Parathyroid adenoma (tissue), 2 donors: ENCODE measurements at regions not wholly inside any gene's neighbourhood (a gene's known extent, or its start where the extent isn't known, plus 50 kb on each side); places are given as distances from the start of the nearest gene placed in this dataset.

Experiments used
- H2AFZ ChIP-seq: fragments of 300-600 bp; sonication (generic); one replicate; pipeline ENCODE4 v1.7.0; 2017; ENCODE audit warnings: antibody characterized with exemption, mild to moderate bottlenecking
- H3K27ac ChIP-seq: fragments of 300-600 bp; sonication (generic); one replicate; pipeline ENCODE4 v1.7.0; 2017
- H3K27me3 ChIP-seq: fragments of 300-600 bp; sonication (generic); one replicate; pipeline ENCODE4 v1.7.0; 2017; ENCODE audit warnings: low read length; ENCODE audit not compliant: control insufficient read depth, insufficient read depth
- H3K36me3 ChIP-seq: fragments of 300-600 bp; sonication (generic); one replicate; pipeline ENCODE4 v1.7.0; 2017; ENCODE audit warnings: low read length; ENCODE audit not compliant: control insufficient read depth, insufficient read depth
- H3K4me1 ChIP-seq: fragments of 300-600 bp; sonication (generic); one replicate; pipeline ENCODE4 v1.7.0; 2017; ENCODE audit warnings: control low read depth
- H3K4me2 ChIP-seq: fragments of 300-600 bp; sonication (generic); one replicate; pipeline ENCODE4 v1.7.0; 2017; ENCODE audit warnings: low read length
- H3K4me3 ChIP-seq: fragments of 300-600 bp; sonication (generic); one replicate; pipeline ENCODE4 v1.7.0; 2017; ENCODE audit warnings: low read depth, low read length
- H3K79me2 ChIP-seq: fragments of 300-600 bp; sonication (generic); one replicate; pipeline ENCODE4 v1.7.0; 2017; ENCODE audit warnings: control low read depth
- H3K9ac ChIP-seq: fragments of 300-600 bp; sonication (generic); one replicate; pipeline ENCODE4 v1.7.0; 2017; ENCODE audit warnings: mild to moderate bottlenecking
- H3K9me3 ChIP-seq: fragments of 300-600 bp; sonication (generic); one replicate; pipeline ENCODE4 v1.7.0; 2017; ENCODE audit warnings: low read length; ENCODE audit not compliant: control insufficient read depth
- CTCF ChIP-seq: fragments of 300-600 bp; sonication (generic); IDR thresholded peaks from one replicate; pipeline ENCODE4 v1.7.0; 2017; ENCODE audit warnings: antibody characterized with exemption, mild to moderate bottlenecking
- donor health status: primary hyperparathyroidism.

- Histone ChIP-seq H3K79me2 (no peaks in the 10 kb centered on the region), H3K9me3 (no peaks in the 10 kb centered on the region), H2AFZ (no peak overlapping the region), H3K4me3 (no peak overlapping the region), H3K4me2 (no peak overlapping the region), H3K27me3 (no peaks in the 10 kb centered on the region), H3K27ac (no peak overlapping the region), H3K36me3 (no peaks in the 10 kb centered on the region), H3K4me1 (no peaks in the 10 kb centered on the region), H3K9ac (no peak overlapping the region)
- TF ChIP-seq CTCF, result no peak
Observed at GRCh38 chr13:67966065-67966464, 735.9 kb upstream of the PCDH9 start.

DNA sequence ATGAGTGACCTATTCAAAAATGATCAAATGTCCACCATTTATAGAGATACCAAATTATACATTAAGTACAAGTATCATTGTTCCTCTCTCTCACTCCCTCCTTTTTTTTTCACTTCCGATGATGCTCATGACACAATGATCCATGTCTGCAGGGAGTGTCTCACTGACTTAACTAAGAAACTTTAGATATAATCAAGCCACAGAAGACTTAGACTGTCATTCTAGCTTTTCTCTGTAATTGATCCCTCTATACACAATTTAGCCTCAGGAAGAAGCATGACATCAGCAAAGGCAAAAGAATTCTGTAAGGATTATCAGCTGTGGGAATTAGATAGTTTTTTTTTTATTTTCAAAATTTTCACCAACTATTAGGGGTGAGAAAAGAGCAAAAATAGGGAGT lies 734.9 kb upstream of the PCDH9 start:
- Histone ChIP-seq H3K9me3 (no peaks in the 10 kb centered on the region), H3K27ac (no peak overlapping the region), H3K4me3 (no peak overlapping the region), H3K4me1 (no peaks in the 10 kb centered on the region), H2AFZ (no peak overlapping the region), H3K9ac (no peak overlapping the region), H3K4me2 (no peak overlapping the region), H3K79me2 (no peaks in the 10 kb centered on the region), H3K27me3 (no peaks in the 10 kb centered on the region), H3K36me3 (no peaks in the 10 kb centered on the region)
- no peak for TF ChIP-seq CTCF

DNA sequence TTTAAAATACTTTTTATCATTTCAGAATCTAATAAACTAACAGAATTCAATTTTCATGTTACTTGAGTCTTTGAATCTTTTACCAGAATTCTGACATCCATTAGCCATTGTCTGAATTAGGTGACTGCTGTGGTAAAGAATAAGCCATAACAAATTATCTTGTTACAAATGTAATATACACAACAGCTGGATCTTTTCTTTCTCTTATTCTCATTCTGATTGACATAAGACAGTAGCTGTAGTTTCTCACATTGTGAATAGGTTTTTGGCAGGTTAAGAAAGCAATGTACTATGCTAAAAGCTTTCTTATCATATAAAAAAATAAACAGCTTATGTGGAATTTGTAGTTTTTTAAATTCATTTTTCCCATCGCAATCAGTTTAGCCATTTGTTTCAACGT lies 734.0 kb upstream of the PCDH9 start:
- no peak for TF ChIP-seq CTCF
- H3K27me3 ChIP-seq, result no peaks in the 10 kb centered on the region
- H3K4me3 ChIP-seq, result no peak overlapping the region
- H3K9ac ChIP-seq, result no peak overlapping the region
- no peak overlapping the region for H3K27ac ChIP-seq
- no peaks in the 10 kb centered on the region for H3K4me1 ChIP-seq
- no peaks in the 10 kb centered on the region for H3K36me3 ChIP-seq
- no peak overlapping the region for H3K4me2 ChIP-seq
- H3K79me2 ChIP-seq, result no peaks in the 10 kb centered on the region
- H2AFZ ChIP-seq, result no peak overlapping the region
- no peaks in the 10 kb centered on the region for H3K9me3 ChIP-seq

DNA sequence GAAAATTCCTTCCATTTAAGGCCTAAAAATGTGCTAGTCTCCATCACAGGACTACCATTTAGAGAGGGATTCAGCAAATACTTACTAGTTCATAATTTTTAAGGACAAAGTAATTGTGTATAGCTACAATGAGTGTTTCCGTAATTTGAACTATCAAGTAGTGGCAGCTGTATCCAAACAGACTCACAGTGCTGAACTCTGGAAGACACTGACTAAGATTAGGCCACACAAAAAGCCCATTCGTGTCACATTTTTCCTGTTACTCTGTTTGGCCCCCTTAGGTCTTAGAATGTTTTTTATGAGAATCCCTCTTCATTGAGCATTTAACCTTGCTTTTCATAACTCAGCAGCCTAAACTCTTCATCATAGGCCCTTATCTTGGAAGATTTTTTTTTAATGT lies 731.2 kb upstream of the PCDH9 start:
- no peak for TF ChIP-seq CTCF

DNA sequence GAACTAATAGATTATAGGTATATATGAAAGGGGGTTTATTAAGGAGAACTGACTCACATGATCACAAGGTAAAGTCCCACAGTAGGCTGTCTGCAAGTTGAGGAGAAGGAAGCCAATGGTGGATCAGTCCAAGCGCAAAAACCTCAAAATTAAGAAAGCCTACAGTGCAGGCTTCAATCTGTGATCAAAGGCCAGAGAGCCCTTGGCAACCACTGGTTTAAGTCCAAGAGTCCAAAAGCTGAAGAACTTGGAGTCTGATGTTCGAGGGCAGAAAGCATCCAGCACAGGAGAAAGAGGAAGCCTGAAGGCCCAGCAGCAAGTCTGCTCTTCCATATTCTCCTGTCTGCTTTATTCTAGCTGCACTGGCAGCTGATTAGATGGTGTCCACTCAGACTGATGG lies 721.3 kb upstream of the PCDH9 start:
- Histone ChIP-seq H2AFZ (no peak overlapping the region), H3K4me2 (no peak overlapping the region), H3K79me2 (no peaks in the 10 kb centered on the region), H3K4me3 (no peak overlapping the region), H3K9ac (no peak overlapping the region), H3K9me3 (no peaks in the 10 kb centered on the region), H3K4me1 (no peaks in the 10 kb centered on the region), H3K27me3 (no peaks in the 10 kb centered on the region), H3K36me3 (no peaks in the 10 kb centered on the region), H3K27ac (no peak overlapping the region)
- TF ChIP-seq CTCF, result no peak

More for the DNA sequence above, 731.2 kb upstream of the PCDH9 start:
- H2AFZ ChIP-seq, result no peak overlapping the region
- H3K36me3 ChIP-seq, result no peaks in the 10 kb centered on the region
- H3K9ac ChIP-seq, result no peak overlapping the region
- no peak overlapping the region for H3K4me3 ChIP-seq
- H3K4me2 ChIP-seq, result no peak overlapping the region
- no peaks in the 10 kb centered on the region for H3K9me3 ChIP-seq
- no peak overlapping the region for H3K27ac ChIP-seq
- no peaks in the 10 kb centered on the region for H3K27me3 ChIP-seq
- H3K79me2 ChIP-seq, result no peaks in the 10 kb centered on the region
- H3K4me1 ChIP-seq, result no peaks in the 10 kb centered on the region
